ENCODE measurements at regions not wholly inside any gene's neighbourhood (a gene's known extent, or its start where the extent isn't known, plus 50 kb on each side); places are given as distances from the start of the nearest gene placed in this dataset.
"Not testable (repeated sequence)": the region's sequence is repeated elsewhere in the genome, so short reads cannot be mapped to it uniquely, and the experiment has no call there.

DNA sequence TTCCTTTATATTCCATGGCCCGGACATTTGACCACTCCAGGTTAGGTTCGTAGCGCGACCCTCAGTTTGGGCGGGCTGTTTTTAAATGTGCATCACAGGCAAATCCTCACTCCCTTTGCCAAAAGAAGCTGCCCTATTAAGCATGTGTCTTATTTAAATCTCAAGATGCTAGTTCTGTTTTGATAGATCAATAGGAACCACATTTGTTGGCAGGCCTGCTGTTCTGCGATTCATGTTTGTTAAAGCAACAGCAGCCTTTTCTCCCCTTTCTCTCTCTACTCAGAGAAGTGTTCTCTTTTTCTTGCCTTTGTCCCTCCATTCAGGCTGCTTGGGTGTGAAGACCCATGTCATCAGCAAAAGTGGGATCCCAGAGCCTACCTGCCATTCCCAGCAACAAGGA is 212.0 kb upstream of the SSTR4 start:
- no peak for DNase-seq

DNA sequence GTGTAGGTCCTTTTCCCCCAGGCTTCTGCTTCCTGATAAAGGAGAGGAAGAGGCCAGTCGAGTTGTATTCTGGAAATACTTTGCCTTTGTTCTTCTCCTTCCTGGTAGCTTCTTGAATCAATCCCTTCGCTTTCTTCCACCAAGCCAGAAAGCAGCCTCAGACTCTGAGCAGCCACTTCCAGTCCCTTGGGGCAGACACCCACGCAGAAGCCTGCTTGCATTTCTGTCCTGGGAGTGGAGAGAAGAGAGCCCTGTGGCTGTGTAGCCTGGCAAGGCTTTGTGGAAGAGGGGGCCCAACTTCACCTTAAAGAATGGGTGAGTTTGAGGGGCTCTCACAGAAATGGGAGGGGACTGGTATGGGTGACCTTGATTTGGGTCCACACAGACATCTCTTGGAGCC is 211.0 kb upstream of the SSTR4 start:
- DNase-seq: no peak

DNA sequence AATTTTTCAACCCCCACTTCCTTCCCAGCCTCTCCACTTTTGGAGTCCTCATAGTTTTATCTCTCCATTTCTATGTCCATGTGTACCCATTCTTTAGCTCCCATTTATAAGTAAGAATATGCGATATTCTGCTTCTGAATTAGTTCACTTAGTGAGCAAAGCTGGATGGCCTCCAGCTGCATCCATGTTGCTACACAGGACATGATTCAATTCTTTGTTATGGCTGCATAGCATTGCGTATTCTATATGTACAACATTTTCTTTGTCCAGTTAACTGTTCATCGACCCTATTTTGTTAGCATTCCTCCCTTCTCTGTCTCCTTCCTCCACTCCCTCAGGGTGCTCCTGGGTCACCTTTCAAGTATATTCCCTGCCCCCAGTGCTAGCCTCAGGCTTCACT is 210.0 kb upstream of the SSTR4 start:
- DNase-seq: no peak

DNA sequence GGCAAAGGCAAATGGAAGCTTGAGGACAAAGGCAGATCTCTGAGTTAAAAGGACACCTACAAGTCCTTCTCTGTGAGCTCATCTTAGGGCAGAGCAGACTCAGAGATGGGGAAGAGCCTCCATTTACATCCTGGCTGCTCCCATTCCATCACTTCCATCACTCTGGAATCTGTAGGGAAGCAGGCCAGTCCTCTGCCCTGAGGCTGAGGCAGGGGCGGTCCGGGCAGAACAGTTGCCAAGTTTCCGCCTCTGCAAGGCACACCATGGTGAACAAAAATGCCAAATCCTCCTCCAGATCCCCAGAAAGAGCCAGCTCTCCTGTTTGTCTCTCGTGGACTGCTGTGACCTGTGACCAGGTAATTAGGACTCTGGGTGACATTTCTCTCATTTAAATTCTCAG is 209.6 kb upstream of the SSTR4 start:
- no peak for DNase-seq

DNA sequence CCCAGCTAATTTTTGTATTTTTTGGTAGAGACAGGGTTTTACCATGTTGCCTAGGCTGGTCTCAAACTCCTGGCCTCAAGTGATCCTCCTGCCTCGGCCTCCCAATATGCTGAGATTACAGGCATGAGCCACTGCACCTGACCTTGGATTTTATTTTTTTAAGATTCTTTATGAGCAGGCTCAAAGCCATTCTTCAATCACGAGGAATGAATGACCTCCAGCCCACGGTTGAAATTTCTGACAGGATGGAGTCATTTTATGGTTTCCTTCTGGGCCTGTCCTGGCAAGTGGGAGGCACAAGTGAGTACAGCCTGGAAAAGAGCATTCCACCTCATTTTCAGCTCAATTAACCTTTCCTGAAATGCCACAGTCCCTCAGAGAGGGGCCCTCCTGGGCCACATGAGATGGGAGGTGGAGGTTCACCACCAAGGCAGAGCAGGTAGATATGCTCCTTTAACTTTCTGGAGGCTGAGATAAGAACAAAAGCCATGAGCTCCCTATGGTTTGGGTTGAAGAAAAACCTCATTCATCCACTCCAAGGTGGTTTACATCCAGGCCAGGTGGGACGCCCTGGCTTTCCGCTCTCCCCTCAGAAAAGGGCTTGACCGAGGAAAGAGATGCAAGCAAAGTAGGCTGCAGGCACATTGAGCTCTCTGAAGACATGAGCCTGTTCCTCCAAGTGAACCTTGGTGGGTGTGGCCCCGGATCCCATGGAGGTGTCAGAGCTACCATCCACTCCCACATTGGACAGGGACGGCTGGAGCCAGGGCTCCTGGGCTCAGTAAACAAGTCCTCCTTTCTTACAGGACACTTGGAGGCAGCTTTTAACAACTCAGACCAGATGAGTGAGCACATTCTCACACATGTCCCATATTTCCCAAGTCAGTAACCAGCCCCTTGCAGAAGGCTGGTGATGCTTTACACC is 208.5 kb upstream of the SSTR4 start:
- DNase-seq: no peak

DNA sequence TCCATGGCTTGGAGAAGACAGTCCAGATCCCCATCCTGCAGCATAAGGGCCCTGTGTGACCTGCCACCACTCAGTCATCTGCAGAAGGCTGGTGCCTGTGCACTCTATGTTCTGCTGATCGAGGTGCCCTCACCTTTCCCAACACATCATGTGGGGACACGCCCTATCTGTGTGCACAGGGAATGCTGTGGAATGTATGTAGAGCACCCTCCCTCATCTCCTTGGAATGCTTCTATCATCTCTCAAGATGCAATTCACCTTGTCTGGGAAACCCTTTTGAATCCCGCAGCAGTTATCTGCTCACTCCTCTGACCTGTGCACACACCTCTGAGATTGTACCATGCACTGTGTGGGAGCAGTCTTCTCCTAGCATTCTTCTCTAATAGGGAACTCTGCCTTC is 207.2 kb upstream of the SSTR4 start:
- no peak for DNase-seq

DNA sequence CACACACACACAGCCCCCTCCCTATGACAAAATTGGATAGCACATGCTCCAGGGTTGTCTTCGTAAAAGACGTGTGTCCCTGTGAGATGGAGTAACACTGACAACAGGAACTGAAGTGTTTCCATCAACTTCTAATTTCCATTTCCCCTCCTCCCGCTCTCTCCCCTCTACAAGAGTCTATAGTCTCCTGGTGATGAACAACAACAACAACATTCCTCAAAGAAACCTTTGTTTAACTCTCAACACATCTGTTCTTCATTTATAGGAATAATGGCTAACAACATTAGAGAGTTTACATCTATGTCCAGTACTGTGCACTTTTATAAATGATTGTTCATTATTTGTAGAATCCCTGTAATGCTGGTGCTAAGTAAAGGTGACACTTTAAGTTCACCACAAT is 205.8 kb upstream of the SSTR4 start:
- DNase-seq: no peak

DNA sequence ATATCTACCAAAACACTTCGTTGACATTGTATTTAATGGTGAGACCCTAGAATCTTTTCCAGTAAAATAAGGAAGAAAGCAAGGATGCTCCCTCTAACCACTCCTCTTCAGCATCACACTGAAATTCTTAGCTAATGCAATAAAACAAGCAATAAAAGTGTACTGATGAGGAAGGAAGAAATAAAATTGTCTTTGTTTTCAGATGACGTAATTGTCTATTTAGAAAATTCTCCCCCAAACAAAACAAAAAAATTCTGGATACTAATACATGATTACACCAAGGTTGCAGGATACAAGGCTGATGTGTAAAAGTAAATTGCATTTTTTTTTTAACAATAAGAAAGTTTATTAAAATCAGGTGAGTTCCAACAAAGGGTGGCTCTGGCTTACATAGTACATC is 205.0 kb upstream of the SSTR4 start:
- no peak for DNase-seq

DNA sequence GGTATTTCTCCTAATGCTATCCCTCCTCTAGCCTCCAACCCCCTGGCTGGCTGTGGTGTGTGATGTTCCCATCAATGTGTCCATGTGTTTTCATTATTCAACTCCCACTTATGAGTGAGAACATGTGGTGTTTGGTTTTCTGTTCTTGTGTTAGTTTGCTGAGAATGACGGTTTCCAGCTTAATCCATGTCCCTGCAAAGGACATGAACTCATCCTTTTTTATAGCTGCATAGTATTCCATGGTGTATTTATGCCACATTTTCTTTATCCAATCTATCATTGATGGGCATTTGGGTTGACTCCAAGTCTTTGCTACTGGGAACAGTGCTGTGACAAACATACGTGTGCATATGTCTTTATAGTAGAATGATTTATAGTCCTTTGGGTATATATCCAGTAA is 204.4 kb upstream of the SSTR4 start:
- not testable (repeated sequence) for DNase-seq

DNA sequence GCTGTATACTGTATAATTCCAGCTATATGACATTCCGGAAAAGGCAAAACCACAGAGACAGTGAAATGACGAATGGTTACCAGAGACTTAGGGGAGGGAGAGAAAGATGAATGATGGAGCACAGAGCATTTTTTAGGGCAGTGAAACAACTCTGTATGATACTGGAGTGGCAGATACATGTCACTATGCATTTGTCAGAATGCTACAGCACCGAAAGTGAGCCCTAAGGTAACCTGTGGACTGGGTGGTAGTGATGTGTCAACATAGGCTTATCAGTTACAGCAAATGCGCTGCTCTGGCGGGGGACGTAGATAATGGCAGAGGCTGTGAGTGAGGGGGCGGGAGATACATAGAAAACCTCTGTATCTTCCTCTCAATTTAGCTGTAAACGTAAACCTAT is 201.3 kb upstream of the SSTR4 start:
- DNase-seq: no peak

DNA sequence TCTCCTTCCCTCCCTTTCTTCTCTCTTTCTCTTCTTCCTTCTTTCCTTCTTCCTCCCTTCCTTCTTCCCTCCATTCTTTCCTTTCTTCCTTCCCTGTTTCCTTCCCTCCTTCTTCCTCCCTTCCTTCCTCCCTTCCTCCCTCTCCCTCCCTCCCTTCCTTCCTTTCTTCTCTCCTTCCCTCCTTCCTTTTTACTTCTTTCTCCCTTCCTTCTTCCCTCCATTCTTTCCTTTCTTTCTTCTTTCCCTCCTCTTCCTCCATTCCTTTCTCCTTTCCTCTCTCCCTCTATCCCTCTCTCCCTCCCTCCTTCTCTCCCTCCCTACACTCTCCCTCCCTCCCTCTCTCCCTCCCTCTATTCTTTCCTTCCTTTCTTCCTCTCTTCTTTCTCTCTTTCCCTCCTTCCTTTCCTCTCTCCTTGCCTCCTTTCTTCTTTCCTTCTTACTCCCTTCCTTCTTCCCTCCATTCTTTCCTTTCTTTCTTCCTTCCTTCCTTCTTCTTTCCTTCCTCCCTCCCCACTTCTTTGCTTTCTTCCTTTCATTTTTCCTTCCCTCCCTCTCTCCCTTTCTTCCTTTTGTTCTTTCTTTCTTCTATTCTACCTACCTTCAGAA is 200.4 kb upstream of the SSTR4 start:
- no peak for DNase-seq

DNA sequence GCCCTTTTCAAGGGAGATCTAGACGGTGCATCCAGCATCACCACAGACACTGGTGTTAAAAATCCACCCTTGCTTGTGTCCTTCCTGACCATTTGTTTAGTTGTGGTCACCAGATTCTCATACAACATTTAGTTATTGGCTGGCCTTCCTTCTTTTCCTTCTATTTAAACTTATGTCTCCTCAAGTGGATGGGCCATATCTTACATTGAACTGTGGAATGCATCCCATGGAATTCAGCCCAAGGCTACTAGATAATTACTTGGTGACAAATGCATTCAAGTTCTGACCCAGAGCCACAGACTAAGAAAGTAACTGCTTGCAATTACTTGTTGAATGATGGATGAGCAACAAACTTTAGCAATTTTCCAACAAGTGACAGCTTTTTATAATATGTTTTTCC is 198.9 kb upstream of the SSTR4 start:
- DNase-seq: no peak

DNA sequence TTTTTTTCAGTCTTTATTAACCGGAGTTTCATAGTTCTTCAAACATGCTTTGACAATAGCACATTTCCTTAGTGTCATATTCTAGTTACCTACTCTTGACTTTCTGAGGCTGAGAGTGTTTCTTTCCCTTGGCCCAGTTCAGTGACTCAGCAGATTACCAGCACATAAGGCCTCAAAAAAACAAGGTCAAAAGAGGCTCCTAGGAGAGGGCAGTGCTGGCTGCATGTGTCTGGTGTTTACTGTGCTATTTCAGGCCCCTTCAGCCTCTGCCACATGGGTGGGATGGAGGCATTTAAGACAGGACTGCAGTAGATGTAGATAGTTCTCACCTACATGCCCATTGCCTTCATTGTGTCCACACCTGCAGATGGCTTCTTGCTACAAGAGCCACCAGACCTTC is 198.2 kb upstream of the SSTR4 start:
- DNase-seq: no peak

DNA sequence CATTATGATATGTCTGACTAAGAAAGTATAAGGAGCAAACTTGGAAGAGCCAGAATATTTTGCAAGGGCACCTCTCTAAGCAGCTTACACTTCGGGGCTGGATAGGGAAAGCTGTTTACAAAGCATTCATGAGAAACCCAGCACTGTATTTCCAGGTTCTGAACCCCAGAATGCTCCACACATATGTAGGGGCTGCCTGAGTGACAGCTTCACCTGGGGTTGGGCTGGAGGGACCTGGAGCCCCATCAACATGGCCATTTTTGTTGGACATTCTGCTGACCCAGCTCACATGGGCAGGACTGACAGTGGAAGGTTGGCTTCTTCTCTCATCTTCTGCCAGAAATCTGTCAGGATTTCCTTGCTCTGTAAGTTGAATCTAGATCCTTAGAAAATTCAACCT is 197.1 kb upstream of the SSTR4 start:
- DNase-seq: no peak

DNA sequence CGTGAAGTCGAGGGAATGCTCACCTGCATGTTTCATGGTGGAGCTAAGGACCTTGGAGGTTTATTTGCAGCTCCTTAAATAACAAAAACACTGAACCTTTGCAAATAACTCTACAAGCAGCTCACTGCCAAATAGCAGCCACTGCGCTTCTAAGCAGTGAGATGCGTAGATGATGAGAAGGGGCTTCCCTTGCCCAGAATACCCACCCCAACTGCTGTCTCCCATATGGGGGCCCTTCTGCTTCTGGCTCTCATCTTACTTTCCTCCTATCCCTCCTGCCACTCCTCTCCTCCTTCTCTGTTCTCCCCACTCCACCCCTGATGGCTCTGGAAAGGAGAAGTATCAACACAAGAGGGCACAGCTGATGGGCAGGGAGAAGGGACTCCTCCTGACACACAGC is 193.3 kb upstream of the SSTR4 start:
- no peak for DNase-seq

DNA sequence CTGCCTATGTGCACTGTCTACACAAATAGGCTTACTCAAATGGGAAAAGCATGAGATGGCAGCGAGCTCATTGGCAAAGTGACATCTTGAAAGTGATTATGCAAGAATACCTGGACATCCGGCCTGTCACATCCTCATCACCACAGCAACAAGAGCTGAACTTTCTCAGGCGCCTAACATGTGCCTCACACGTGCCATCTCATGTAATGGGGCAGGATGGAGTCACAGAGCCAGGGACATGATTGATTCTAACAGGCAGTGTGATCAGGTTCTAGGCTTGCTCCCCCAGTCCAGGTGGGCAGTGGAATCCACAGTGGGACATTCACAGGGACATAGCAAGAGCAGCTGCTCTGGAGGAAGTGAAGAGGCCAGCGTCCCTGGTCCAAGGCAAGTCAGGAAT is 192.3 kb upstream of the SSTR4 start:
- DNase-seq: no peak

DNA sequence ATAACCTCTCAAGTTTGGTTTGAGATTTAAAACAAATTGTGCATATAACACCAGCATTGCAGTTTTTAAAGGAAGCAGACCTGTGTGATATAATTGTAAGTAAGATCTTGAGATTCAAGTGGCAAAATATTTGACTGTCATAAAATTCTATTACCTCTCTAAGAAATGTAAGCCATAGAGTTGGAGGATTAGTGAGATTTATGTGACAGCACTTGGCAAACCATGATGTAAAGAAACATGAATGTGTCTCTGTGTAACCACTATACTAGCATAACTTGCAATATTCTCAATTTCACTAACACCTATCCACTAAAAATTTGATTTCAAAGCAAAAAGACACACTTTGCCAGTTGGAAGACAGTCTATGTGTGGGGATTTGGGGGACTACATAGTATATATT is 190.2 kb upstream of the SSTR4 start:
- no peak for DNase-seq

DNA sequence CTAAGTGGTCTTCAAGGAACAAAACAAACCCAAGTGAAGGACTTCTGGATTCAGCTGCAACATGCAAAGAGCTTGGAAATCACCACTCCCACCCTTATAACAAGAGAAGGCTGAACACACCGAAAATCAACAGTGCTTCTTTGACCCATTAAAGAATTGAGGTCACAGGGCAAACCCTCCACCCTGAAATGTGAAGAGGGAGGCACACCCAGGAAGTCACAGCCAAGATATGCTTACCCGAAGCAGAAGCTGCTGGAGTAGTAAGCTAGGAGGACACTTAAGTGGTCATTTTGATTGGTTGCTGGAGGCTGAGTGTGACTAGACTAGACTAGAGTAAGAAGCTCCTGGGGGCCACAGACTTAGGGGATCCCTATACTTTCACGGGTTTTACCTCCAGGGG is 188.2 kb upstream of the SSTR4 start:
- DNase-seq: no peak

DNA sequence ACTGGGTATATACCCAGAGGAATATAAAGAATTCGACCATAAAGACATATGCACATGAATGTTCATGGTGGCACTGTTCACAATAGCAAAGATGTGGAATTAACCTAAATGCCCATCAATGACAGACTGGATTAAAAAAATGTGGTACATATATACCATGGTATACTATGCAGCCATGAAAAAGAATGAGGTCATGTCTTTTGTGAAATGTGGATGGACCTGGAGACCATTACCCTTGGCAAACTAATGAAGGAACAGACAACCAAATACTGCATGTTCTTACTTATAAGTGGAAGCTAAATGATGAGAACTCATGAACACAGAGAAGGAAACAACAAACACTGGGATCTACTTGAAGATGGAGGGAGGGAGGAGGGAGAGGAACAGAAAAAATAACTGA is 186.7 kb upstream of the SSTR4 start:
- no peak for DNase-seq

DNA sequence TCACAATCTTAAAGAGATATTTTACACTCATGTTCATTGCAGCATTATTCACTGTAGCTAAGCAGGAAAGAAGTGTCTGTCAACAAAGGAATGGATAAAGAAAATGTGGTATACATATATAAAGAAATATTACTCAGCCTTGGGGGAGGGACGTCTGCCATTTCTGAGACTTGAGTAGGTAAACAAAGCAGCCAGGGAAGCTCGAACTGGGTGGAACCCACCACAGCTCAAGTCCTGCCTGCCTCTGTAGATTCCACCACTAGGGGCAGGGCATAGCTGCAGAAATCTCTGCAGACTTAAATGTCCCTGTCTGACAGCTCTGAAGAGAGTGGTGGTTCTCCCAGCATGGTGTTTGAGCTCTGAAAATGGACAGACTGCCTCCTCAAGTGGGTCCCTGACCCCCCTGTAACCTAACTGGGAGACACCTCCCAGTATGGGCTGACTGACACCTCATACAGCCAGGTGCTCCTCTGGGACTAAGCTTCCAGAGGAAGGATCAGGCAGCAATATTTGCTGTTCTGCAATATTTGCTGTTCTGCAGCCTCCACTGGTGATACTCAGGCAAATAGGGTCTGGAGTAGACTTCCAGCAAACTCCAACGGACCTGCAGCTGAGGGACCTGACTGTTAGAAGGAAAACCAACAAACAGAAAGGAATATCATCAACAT is 183.3 kb upstream of the SSTR4 start:
- not testable (repeated sequence) for DNase-seq

DNA sequence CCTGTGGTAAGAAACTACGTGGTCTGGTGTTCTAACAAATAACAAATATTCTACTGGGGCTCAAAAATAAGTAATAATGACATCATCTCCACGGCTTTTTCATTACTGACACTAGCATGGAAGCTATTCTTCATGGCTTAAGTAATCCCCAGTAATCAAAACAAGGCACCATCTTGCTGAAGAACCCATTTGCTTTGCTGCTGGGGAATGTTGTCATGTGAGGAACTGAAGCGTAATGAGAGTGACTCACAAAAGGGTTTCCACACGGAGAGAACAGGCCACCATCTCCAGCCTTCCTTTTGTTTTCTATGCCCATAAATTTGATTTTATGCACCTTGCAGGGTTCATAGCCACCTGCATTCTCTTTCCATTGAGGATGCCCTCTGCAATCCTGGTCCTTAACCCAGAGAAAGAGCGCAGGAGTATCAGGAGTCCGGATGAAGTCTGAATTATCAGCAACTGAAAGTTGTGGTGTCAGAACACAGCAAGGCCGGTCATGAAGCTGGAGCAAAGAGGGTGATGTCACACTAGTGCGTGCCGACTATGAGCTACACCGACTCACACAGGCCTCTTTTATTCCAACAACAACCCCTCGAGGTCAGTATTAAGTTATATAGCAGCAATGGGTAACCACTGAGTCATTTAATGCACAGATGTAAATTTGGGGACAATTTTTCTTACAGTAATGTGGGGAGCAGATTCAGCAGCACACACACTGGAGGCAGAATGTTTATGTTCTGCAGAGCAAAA is 173.7 kb upstream of the SSTR4 start:
- no peak for DNase-seq

DNA sequence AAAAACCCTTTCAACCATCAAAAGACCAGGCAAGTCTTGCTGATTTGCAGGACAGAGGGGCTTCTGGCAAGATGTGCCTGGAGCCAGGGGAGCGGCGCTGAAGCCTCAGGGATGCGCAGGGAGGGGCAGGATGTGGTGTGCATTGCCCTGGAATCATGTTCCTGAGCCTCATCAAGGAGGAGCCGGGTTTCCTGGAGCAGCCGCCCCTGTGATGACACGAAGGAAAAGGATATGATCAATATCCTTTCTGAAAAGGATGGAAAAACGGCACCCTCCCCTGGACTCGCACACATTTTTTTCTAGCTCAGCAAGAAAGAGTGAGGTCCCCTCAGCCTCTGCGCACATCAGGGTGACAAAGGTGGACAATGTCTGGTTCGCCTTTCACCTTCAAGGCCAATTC is 173.1 kb upstream of the SSTR4 start:
- DNase-seq: no peak

DNA sequence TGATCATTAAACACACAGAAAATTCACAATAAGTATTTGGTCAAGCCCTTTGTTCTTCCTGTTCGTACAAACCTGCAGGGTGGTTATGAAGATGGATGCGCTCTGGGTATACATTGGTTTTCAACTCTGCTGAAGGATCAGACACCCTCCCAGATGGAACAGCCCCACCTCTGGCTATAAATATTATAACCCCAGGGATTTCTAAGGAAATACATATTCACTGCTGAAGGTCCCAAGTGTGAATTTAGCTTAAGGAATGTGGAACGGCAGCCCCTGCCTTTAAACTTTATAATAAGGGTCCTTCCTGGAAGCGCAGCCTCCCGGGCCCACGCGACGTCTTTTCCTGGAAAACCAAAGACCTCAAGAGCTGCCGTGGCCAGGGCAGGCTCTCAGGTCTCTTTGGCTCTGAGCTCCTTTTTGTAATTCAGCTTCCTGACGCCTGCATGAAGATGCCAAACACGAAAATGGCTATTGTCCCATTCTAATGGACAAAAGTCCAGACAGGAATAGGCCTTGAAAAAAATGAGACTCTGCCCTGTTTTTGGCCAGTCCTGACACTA is 172.4 kb upstream of the SSTR4 start:
- DNase-seq: no peak

Measured in DMS153 (cell line).